ENCODE measurements at regions not wholly inside any gene's neighbourhood (a gene's known extent, or its start where the extent isn't known, plus 50 kb on each side); places are given as distances from the start of the nearest gene placed in this dataset.
A peak's percentile ranks its signal among the peaks of the same experiment; 100 is the strongest.

DNA sequence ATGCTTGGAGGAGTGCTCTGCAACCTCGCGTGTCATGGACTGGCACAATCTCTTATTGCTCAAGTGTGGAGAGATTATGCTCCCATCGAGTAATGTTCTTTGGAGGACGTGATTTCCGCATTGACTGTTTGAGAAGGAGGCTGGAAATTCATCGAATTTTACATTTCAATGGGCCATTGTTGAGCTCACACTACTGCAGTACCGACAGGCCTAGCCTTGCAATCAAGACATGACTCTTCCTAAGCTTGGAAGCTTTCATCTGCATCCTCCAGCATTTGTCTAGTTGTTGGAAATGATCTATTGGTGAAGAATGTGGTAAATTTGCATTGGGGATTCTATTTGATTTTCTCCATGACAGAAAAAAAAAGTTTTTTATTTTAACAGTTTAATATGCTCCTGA, 156.8 kb downstream of the FZD1 start:
- Histone ChIP-seq H3K27ac (replicated peaks; ENCODE audit: low read length) (no peak overlapping the region), H2AFZ (ENCODE audit: low read length) (peak overlapping the region; percentile 12), H3K4ac (ENCODE audit: low read length) (no peak overlapping the region), H3K4me3 (ENCODE audit: low read length in 2 of 2) (no peak overlapping the region), H2BK5ac (ENCODE audit: low read length) (no peak overlapping the region), H4K91ac (ENCODE audit: low read depth, low read length, poor library complexity) (no peak overlapping the region), H2BK15ac (ENCODE audit: low read length) (no peak overlapping the region), H2AK5ac (ENCODE audit: low read depth, low read length) (no peak overlapping the region), H3K23ac (ENCODE audit: low read depth, low read length, poor library complexity) (no peak overlapping the region), H3K27me3 (ENCODE audit: control insufficient read depth in 3 of 3, insufficient read depth in 3 of 3, low read depth in 1 of 3, low read length in 3 of 3) (no peaks in the 10 kb centered on the region), H3K36me3 (replicated peaks in 1 of 2; ENCODE audit: control insufficient read depth in 2 of 2, insufficient read depth in 2 of 2, low read length in 2 of 2) (no peaks in the 10 kb centered on the region), H3K14ac (ENCODE audit: low read length) (no peak overlapping the region), H4K8ac (ENCODE audit: low read depth, low read length) (no peak overlapping the region), H3K4me2 (ENCODE audit: insufficient read depth, low read length, poor library complexity, severe bottlenecking) (no peak overlapping the region), H3K79me1 (ENCODE audit: low read depth, low read length) (no peaks in the 10 kb centered on the region), H3K4me1 (ENCODE audit: control insufficient read depth in 2 of 2, insufficient read depth in 1 of 2, low read depth in 1 of 2, low read length in 2 of 2) (no peaks in the 10 kb centered on the region), H2BK12ac (ENCODE audit: low read length) (no peak overlapping the region), H3K9ac (ENCODE audit: low read depth, low read length, poor library complexity) (no peak overlapping the region), H2BK120ac (ENCODE audit: low read depth, low read length) (no peak overlapping the region), H3K18ac (ENCODE audit: low read length) (no peak overlapping the region), H3K9me3 (replicated peaks in 1 of 2; ENCODE audit: control insufficient read depth in 2 of 2, insufficient read depth in 1 of 2, low read depth in 1 of 2, low read length in 2 of 2) (no peaks in the 10 kb centered on the region)
- no CpG with 5 or more reads among the region's 7 CpGs for WGBS, 2 donors (ENCODE audit: extremely low coverage in 2 of 2, insufficient read length in 2 of 2, insufficient replicate concordance in 1 of 2)
- DNase-seq (ENCODE audit: low spot score), result no peak

DNA sequence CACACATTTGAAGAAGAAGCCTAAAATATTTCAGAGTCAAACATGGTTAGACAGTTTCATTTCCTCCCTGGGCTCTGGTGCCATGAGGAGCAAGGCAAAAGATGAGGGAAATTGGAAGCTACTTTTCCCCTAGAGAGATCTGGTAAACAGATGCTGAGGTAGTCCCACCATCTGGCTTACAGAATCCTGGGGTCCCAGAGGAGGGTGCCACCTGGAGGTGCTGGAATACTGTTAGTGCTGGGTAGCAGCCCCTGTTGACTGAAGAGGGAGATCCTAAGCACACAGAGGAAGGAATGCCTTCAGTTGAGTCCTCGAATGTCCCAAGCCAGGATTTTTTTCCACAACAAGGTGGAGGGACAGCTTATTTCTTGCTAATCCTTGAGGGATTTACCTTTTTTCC, 160.1 kb downstream of the FZD1 start:
- Histone ChIP-seq H3K79me1 (ENCODE audit: low read depth, low read length) (no peaks in the 10 kb centered on the region), H3K9ac (ENCODE audit: low read depth, low read length, poor library complexity) (no peak overlapping the region), H3K4me2 (ENCODE audit: insufficient read depth, low read length, poor library complexity, severe bottlenecking) (no peak overlapping the region), H3K27ac (replicated peaks; ENCODE audit: low read length) (no peak overlapping the region), H2BK120ac (ENCODE audit: low read depth, low read length) (no peak overlapping the region), H3K27me3 (ENCODE audit: control insufficient read depth in 3 of 3, insufficient read depth in 3 of 3, low read depth in 1 of 3, low read length in 3 of 3) (no peaks in the 10 kb centered on the region), H3K4ac (ENCODE audit: low read length) (no peak overlapping the region), H3K4me1 (ENCODE audit: control insufficient read depth in 2 of 2, insufficient read depth in 1 of 2, low read depth in 1 of 2, low read length in 2 of 2) (peaks cover 0 to 3% of the 10 kb centered on the region in 2 donors), H2AFZ (ENCODE audit: low read length) (no peak overlapping the region), H4K91ac (ENCODE audit: low read depth, low read length, poor library complexity) (no peak overlapping the region), H2AK5ac (ENCODE audit: low read depth, low read length) (no peak overlapping the region), H2BK12ac (ENCODE audit: low read length) (no peak overlapping the region), H3K23ac (ENCODE audit: low read depth, low read length, poor library complexity) (no peak overlapping the region), H3K18ac (ENCODE audit: low read length) (no peak overlapping the region), H2BK15ac (ENCODE audit: low read length) (no peak overlapping the region), H4K8ac (ENCODE audit: low read depth, low read length) (no peak overlapping the region), H3K36me3 (replicated peaks in 1 of 2; ENCODE audit: control insufficient read depth in 2 of 2, insufficient read depth in 2 of 2, low read length in 2 of 2) (no peaks in the 10 kb centered on the region), H3K14ac (ENCODE audit: low read length) (no peak overlapping the region), H3K9me3 (replicated peaks in 1 of 2; ENCODE audit: control insufficient read depth in 2 of 2, insufficient read depth in 1 of 2, low read depth in 1 of 2, low read length in 2 of 2) (no peaks in the 10 kb centered on the region), H2BK5ac (ENCODE audit: low read length) (no peak overlapping the region), H3K4me3 (ENCODE audit: low read length in 2 of 2) (no peak overlapping the region)
- WGBS, 2 donors (ENCODE audit: extremely low coverage in 2 of 2, insufficient read length in 2 of 2, insufficient replicate concordance in 1 of 2), result no CpG with 5 or more reads among the region's 1 CpG
- no peak for DNase-seq (ENCODE audit: low spot score)

DNA sequence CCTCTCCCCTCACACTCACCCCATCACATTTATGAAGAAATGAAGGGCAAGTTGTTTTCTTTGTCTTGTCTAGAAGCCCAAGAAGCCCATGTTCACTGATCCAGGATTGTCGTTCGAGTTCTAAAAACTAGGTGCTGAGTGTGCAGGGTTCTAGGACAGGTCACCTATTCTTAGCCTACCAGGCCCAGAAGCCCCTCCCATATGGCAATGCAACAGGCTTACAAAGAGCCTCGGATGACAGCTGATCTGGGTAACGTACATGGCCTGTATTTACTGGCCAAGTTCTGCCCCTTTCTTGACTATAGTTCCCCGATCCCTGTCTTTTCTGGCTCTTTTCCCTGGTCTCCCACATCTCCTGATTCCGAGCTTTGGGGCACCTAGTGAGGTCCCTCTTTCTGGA, 160.9 kb downstream of the FZD1 start:
- H2BK12ac ChIP-seq (ENCODE audit: low read length), result no peak overlapping the region
- no peak overlapping the region for H2AK5ac ChIP-seq (ENCODE audit: low read depth, low read length)
- H2BK120ac ChIP-seq (ENCODE audit: low read depth, low read length), result no peak overlapping the region
- H2BK15ac ChIP-seq (ENCODE audit: low read length), result no peak overlapping the region
- H3K23ac ChIP-seq (ENCODE audit: low read depth, low read length, poor library complexity), result no peak overlapping the region
- peaks cover 0 to 3% of the 10 kb centered on the region in 2 donors for H3K4me1 ChIP-seq (ENCODE audit: control insufficient read depth in 2 of 2, insufficient read depth in 1 of 2, low read depth in 1 of 2, low read length in 2 of 2)
- no peaks in the 10 kb centered on the region for H3K79me1 ChIP-seq (ENCODE audit: low read depth, low read length)
- no peaks in the 10 kb centered on the region for H3K27me3 ChIP-seq (ENCODE audit: control insufficient read depth in 3 of 3, insufficient read depth in 3 of 3, low read depth in 1 of 3, low read length in 3 of 3)
- H2BK5ac ChIP-seq (ENCODE audit: low read length), result no peak overlapping the region
- H3K14ac ChIP-seq (ENCODE audit: low read length), result no peak overlapping the region
- no peak overlapping the region for H2AFZ ChIP-seq (ENCODE audit: low read length)
- H4K8ac ChIP-seq (ENCODE audit: low read depth, low read length), result no peak overlapping the region
- DNase-seq (ENCODE audit: low spot score), result no peak
- no peak overlapping the region for H4K91ac ChIP-seq (ENCODE audit: low read depth, low read length, poor library complexity)
- H3K4me2 ChIP-seq (ENCODE audit: insufficient read depth, low read length, poor library complexity, severe bottlenecking), result no peak overlapping the region
- H3K27ac ChIP-seq (replicated peaks; ENCODE audit: low read length), result no peak overlapping the region
- H3K36me3 ChIP-seq (replicated peaks in 1 of 2; ENCODE audit: control insufficient read depth in 2 of 2, insufficient read depth in 2 of 2, low read length in 2 of 2), result no peaks in the 10 kb centered on the region
- WGBS, 2 donors (ENCODE audit: extremely low coverage in 2 of 2, insufficient read length in 2 of 2, insufficient replicate concordance in 1 of 2), result no CpG with 5 or more reads among the region's 6 CpGs
- no peak overlapping the region for H3K9ac ChIP-seq (ENCODE audit: low read depth, low read length, poor library complexity)
- no peak overlapping the region for H3K4me3 ChIP-seq (ENCODE audit: low read length in 2 of 2)
- no peak overlapping the region for H3K4ac ChIP-seq (ENCODE audit: low read length)
- H3K9me3 ChIP-seq (replicated peaks in 1 of 2; ENCODE audit: control insufficient read depth in 2 of 2, insufficient read depth in 1 of 2, low read depth in 1 of 2, low read length in 2 of 2), result no peaks in the 10 kb centered on the region
- H3K18ac ChIP-seq (ENCODE audit: low read length), result no peak overlapping the region

DNA sequence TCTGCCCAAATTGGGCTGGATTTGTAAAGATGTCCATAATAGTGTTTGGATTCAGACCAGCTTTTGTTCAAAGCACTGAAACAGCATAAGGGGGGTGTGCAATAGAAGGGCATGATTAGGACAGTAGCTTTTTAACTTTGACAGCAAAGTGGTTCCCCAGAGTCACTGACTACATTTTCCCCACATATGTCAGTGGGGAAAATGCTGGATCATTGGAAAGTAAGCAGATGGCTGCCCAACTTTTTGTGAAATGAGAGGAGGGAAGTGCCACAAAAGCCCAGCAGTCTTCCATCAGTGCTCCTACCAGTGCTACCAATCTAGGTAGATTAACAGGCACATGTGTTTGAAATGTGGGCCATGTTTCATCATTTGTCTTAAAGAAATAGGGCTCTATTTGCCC, 162.8 kb downstream of the FZD1 start:
- Histone ChIP-seq H3K27ac (replicated peaks; ENCODE audit: low read length) (no peak overlapping the region), H3K36me3 (replicated peaks in 1 of 2; ENCODE audit: control insufficient read depth in 2 of 2, insufficient read depth in 2 of 2, low read length in 2 of 2) (no peaks in the 10 kb centered on the region), H3K4ac (ENCODE audit: low read length) (no peak overlapping the region), H2AFZ (ENCODE audit: low read length) (no peak overlapping the region), H3K23ac (ENCODE audit: low read depth, low read length, poor library complexity) (no peak overlapping the region), H3K4me3 (ENCODE audit: low read length in 2 of 2) (no peak overlapping the region), H2BK15ac (ENCODE audit: low read length) (no peak overlapping the region), H3K14ac (ENCODE audit: low read length) (no peak overlapping the region), H2BK5ac (ENCODE audit: low read length) (no peak overlapping the region), H3K9ac (ENCODE audit: low read depth, low read length, poor library complexity) (no peak overlapping the region), H3K18ac (ENCODE audit: low read length) (no peak overlapping the region), H3K27me3 (ENCODE audit: control insufficient read depth in 3 of 3, insufficient read depth in 3 of 3, low read depth in 1 of 3, low read length in 3 of 3) (no peaks in the 10 kb centered on the region), H3K9me3 (replicated peaks in 1 of 2; ENCODE audit: control insufficient read depth in 2 of 2, insufficient read depth in 1 of 2, low read depth in 1 of 2, low read length in 2 of 2) (no peaks in the 10 kb centered on the region), H3K79me1 (ENCODE audit: low read depth, low read length) (no peaks in the 10 kb centered on the region), H2AK5ac (ENCODE audit: low read depth, low read length) (no peak overlapping the region), H2BK120ac (ENCODE audit: low read depth, low read length) (no peak overlapping the region), H4K91ac (ENCODE audit: low read depth, low read length, poor library complexity) (no peak overlapping the region), H3K4me2 (ENCODE audit: insufficient read depth, low read length, poor library complexity, severe bottlenecking) (no peak overlapping the region), H2BK12ac (ENCODE audit: low read length) (no peak overlapping the region), H4K8ac (ENCODE audit: low read depth, low read length) (no peak overlapping the region), H3K4me1 (ENCODE audit: control insufficient read depth in 2 of 2, insufficient read depth in 1 of 2, low read depth in 1 of 2, low read length in 2 of 2) (peaks cover 0 to 3% of the 10 kb centered on the region in 2 donors)
- DNase-seq (ENCODE audit: low spot score), result no peak
